Calu3 (cell line): ENCODE measurements at regions not wholly inside any gene's neighbourhood (a gene's known extent, or its start where the extent isn't known, plus 50 kb on each side); places are given as distances from the start of the nearest gene placed in this dataset.
A peak's percentile ranks its signal among the peaks of the same experiment; 100 is the strongest.

Experiments used
- BruUV-seq: library from RNA; stranded (reverse); fragments of 400-500 nt; replicated peaks from 2 replicates; lab custom pipeline; 2021; lab: Mats Ljungman, UMichigan
- CTCF ChIA-PET: fragments of 300-600 bp; sonication (Branson Sonifier 250); formaldehyde crosslinking; loops from one replicate; lab custom pipeline; 2022; ENCODE audit warnings: antibody characterized with exemption; lab: Charles Lee
- DNase-seq: peaks from one replicate; pipeline ENCODE4 v3.0.0; 2022
- H3K27ac Mint-ChIP-seq: one replicate; pipeline ENCODE4 v1.8.0; 2022; ENCODE audit warnings: mixed read lengths; ENCODE audit not compliant: unreplicated experiment
- H3K27me3 Mint-ChIP-seq: one replicate; pipeline ENCODE4 v1.8.0; 2022; ENCODE audit warnings: mixed read lengths; ENCODE audit not compliant: unreplicated experiment
- H3K36me3 Mint-ChIP-seq: one replicate; pipeline ENCODE4 v1.8.0; 2022; ENCODE audit warnings: mild to moderate bottlenecking, moderate library complexity, mixed read lengths; ENCODE audit not compliant: insufficient read depth, unreplicated experiment
- H3K4me1 Mint-ChIP-seq: one replicate; pipeline ENCODE4 v1.8.0; 2022; ENCODE audit warnings: mild to moderate bottlenecking, low read depth, mixed read lengths; ENCODE audit not compliant: unreplicated experiment
- H3K4me3 Mint-ChIP-seq: one replicate; pipeline ENCODE4 v1.8.0; 2022; ENCODE audit warnings: mild to moderate bottlenecking, low read depth, moderate library complexity, mixed read lengths; ENCODE audit not compliant: unreplicated experiment
- H3K9me3 Mint-ChIP-seq: one replicate; pipeline ENCODE4 v1.8.0; 2022; ENCODE audit warnings: low read depth, mixed read lengths; ENCODE audit not compliant: unreplicated experiment
- CTCF ChIP-seq: fragments of 200-600 bp; IDR thresholded peaks from one replicate; pipeline ENCODE4 v1.8.0; 2022; ENCODE audit warnings: antibody characterized with exemption; ENCODE audit not compliant: unreplicated experiment
- intact Hi-C: fragments of 100-400 bp; cut with micrococcal nuclease; formaldehyde crosslinking; loops from one replicate; pipeline ENCODE4 v1.10.0; 2022; ENCODE audit not compliant: unreplicated experiment

- CTCF ChIA-PET, result no interaction called here
- DNase-seq, result peak; percentile 31
- BruUV-seq, result no TSS peak
- H3K4me1 Mint-ChIP-seq, result no peaks in the 10 kb centered on the region
- H3K36me3 Mint-ChIP-seq, result peaks cover 62% of the 10 kb centered on the region
- H3K27me3 Mint-ChIP-seq, result no peaks in the 10 kb centered on the region
- intact Hi-C loops, result no loop called here
- peak overlapping the region; percentile 88 for H3K4me3 Mint-ChIP-seq
- peak overlapping the region; percentile 76 for H3K27ac Mint-ChIP-seq
- TF ChIP-seq CTCF, result no peak
- no peaks in the 10 kb centered on the region for H3K9me3 Mint-ChIP-seq
These were observed 649.6 kb upstream of the DIPK2B start for GRCh38 chrX:45850197-45850774.

GRCh38 chrX:45849261-45849862 lies 648.7 kb upstream of the DIPK2B start:
- BruUV-seq, result TSS peak; percentile 34
- peak overlapping the region; percentile 76 for H3K27ac Mint-ChIP-seq
- no peaks in the 10 kb centered on the region for H3K4me1 Mint-ChIP-seq
- H3K9me3 Mint-ChIP-seq, result no peaks in the 10 kb centered on the region
- H3K36me3 Mint-ChIP-seq, result peaks cover 62% of the 10 kb centered on the region
- no peak for TF ChIP-seq CTCF
- peak overlapping the region; percentile 88 for H3K4me3 Mint-ChIP-seq
- CTCF ChIA-PET, result interaction anchor here (0.6 to 1.4 kb wide), 10 partner anchors 9 to 527 kb away, joined by 3 to 7 read pairs (median 3); no protein-coding TSS in a partner anchor
- peak; percentile 36 for DNase-seq
- intact Hi-C loops, result loop anchor here (2.0 kb wide), 1 partner anchor 477 kb away; no protein-coding TSS in a partner anchor
- no peaks in the 10 kb centered on the region for H3K27me3 Mint-ChIP-seq

- peaks cover 9% of the 10 kb centered on the region for H3K4me1 Mint-ChIP-seq
- CTCF ChIA-PET, result interaction anchor here (1.4 kb wide), 1 partner anchor 46 kb away, joined by 4 read pairs; no protein-coding TSS in a partner anchor
- H3K9me3 Mint-ChIP-seq, result no peaks in the 10 kb centered on the region
- TF ChIP-seq CTCF, result no peak
- H3K27ac Mint-ChIP-seq, result peak overlapping the region; percentile 74
- no peak for DNase-seq
- peak overlapping the region; percentile 88 for H3K4me3 Mint-ChIP-seq
- H3K27me3 Mint-ChIP-seq, result no peaks in the 10 kb centered on the region
- H3K36me3 Mint-ChIP-seq, result peaks cover 76% of the 10 kb centered on the region
- intact Hi-C loops, result loop anchor here (2.0 kb wide), 1 partner anchor 479 kb away; no protein-coding TSS in a partner anchor
- no TSS peak for BruUV-seq
These were observed 647.3 kb upstream of the DIPK2B start for GRCh38 chrX:45847961-45848360.

GRCh38 chrX:45846328-45846727 lies 645.7 kb upstream of the DIPK2B start:
- Mint-ChIP-seq H3K9me3 (no peaks in the 10 kb centered on the region), H3K36me3 (peaks cover 83% of the 10 kb centered on the region), H3K27me3 (no peaks in the 10 kb centered on the region), H3K27ac (no peak overlapping the region), H3K4me3 (no peak overlapping the region), H3K4me1 (peaks cover 25% of the 10 kb centered on the region)
- no TSS peak for BruUV-seq
- TF ChIP-seq CTCF, result no peak
- intact Hi-C loops, result no loop called here
- no peak for DNase-seq
- CTCF ChIA-PET, result no interaction called here
